Fibroblast of lung (primary cell): ENCODE measurements at regions not wholly inside any gene's neighbourhood (a gene's known extent, or its start where the extent isn't known, plus 50 kb on each side); places are given as distances from the start of the nearest gene placed in this dataset.

Experiments
- CTCF ChIP-seq, 2 donors: IDR thresholded peaks in 1 of 2; conservative IDR thresholded peaks in 1 of 2; 1 replicate in 1 of 2; 2 replicates in 1 of 2; pipeline ENCODE4 v1.5.1; 2011 to 2012; ENCODE audit warnings: low read length in 2 of 2, control low read depth in 1 of 2, inconsistent platforms in 1 of 2, low read depth in 1 of 2, mild to moderate bottlenecking in 1 of 2
- EZH2 ChIP-seq: IDR thresholded peaks from 2 replicates; pipeline ENCODE4 v1.5.1; 2012; ENCODE audit warnings: low read length, control low read depth, mild to moderate bottlenecking; ENCODE audit errors: missing control alignments

DNA sequence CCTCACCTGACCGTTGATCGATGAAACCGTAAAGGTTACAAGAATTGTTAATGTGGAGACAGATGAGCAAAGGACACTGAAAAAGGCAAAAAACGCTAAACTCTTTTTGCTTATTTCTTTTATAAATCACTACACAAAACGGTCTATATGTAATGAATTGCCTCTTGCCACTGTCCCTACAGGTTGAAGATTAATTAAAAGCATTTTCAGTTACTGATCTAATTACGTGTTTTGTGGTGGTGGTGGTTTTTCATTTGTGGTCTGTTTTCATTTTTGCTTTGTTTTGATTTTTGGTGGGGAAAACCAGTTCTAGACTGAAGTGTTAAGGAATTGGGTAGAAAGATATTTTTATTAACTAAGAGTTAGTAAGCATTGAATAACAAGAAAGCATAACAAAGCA is 299.2 kb upstream of the LRRN1 start:
- no peak for TF ChIP-seq CTCF (conservative IDR thresholded peaks at IDR 0.05 in 1 of 2, IDR thresholded peaks at IDR 0.05 in 1 of 2; ENCODE audit: low read depth in 1 of 2, low read length in 2 of 2)
- no peak for TF ChIP-seq EZH2
